B cell (primary cell): ENCODE measurements at regions not wholly inside any gene's neighbourhood (a gene's known extent, or its start where the extent isn't known, plus 50 kb on each side); places are given as distances from the start of the nearest gene placed in this dataset.

ENCODE experiments used
- EZH2 ChIP-seq: IDR thresholded peaks from 2 replicates; pipeline ENCODE4 v1.6.1; 2012; ENCODE audit warnings: borderline replicate concordance, low read depth, mild to moderate bottlenecking, moderate library complexity, low read length; ENCODE audit not compliant: insufficient read depth, poor library complexity, severe bottlenecking
- TF ChIP-seq, protein P1 (sequence below): fragments of 200-600 bp; IDR thresholded peaks from one replicate; pipeline ENCODE4 v1.8.0; 2022; ENCODE audit warnings: antibody characterized with exemption, mild to moderate bottlenecking

DNA sequence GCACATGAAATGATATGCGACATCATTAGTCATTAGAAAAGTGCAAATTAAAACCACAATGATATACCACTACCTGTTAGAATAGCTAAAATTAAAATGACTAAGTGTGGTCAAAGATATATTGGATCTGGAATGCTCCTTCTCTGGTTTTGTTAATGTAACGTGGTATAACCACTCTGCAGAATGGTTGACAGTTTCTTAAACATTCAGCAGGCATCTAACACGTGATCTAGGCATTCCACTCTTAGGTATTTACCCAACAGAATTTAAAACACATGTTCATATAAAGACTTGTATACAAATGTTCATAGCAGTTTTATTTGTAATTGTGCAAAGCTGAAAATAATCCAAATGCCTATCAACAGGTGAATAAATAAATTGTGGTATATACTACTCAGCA lies 165.0 kb upstream of the PLXNA2 start:
- TF ChIP-seq, protein P1, sequence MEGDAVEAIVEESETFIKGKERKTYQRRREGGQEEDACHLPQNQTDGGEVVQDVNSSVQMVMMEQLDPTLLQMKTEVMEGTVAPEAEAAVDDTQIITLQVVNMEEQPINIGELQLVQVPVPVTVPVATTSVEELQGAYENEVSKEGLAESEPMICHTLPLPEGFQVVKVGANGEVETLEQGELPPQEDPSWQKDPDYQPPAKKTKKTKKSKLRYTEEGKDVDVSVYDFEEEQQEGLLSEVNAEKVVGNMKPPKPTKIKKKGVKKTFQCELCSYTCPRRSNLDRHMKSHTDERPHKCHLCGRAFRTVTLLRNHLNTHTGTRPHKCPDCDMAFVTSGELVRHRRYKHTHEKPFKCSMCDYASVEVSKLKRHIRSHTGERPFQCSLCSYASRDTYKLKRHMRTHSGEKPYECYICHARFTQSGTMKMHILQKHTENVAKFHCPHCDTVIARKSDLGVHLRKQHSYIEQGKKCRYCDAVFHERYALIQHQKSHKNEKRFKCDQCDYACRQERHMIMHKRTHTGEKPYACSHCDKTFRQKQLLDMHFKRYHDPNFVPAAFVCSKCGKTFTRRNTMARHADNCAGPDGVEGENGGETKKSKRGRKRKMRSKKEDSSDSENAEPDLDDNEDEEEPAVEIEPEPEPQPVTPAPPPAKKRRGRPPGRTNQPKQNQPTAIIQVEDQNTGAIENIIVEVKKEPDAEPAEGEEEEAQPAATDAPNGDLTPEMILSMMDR = no peak
- TF ChIP-seq EZH2 = no peak
